GM12873 (cell line): ENCODE measurements at regions not wholly inside any gene's neighbourhood (a gene's known extent, or its start where the extent isn't known, plus 50 kb on each side); places are given as distances from the start of the nearest gene placed in this dataset.

ENCODE experiments used
- TF ChIP-seq, protein P1 (sequence below): IDR thresholded peaks from 2 replicates; pipeline ENCODE4 v1.5.1; 2012; ENCODE audit warnings: low read depth, mild to moderate bottlenecking, moderate library complexity, low read length, control low read depth; ENCODE audit not compliant: insufficient read depth; ENCODE audit errors: missing control alignments

DNA sequence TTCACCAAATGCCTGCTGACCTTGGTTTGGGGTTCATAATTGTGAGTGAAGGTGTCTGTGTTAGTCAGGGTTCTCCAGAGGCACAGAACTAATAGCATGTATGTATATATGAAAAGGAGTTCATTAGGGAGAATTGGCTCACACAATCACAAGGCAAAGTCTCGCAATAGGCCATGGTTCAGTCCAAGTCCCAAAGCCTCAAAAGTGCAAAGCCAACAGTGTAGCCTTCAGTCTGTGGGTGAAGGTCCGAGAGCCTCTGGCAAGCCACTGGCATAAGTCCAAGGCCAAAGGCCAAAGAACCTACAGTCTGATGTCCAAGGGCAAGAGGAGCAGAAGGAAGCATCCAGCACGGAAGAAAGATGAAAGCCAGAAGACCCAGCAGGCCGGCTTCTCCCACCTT, 257.6 kb upstream of the SHH start:
- TF ChIP-seq, protein P1, sequence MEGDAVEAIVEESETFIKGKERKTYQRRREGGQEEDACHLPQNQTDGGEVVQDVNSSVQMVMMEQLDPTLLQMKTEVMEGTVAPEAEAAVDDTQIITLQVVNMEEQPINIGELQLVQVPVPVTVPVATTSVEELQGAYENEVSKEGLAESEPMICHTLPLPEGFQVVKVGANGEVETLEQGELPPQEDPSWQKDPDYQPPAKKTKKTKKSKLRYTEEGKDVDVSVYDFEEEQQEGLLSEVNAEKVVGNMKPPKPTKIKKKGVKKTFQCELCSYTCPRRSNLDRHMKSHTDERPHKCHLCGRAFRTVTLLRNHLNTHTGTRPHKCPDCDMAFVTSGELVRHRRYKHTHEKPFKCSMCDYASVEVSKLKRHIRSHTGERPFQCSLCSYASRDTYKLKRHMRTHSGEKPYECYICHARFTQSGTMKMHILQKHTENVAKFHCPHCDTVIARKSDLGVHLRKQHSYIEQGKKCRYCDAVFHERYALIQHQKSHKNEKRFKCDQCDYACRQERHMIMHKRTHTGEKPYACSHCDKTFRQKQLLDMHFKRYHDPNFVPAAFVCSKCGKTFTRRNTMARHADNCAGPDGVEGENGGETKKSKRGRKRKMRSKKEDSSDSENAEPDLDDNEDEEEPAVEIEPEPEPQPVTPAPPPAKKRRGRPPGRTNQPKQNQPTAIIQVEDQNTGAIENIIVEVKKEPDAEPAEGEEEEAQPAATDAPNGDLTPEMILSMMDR, result no peak

- TF ChIP-seq, protein P1, result no peak
Measured at GRCh38 chr7:156067156-156067555, 254.9 kb upstream of the SHH start.

DNA sequence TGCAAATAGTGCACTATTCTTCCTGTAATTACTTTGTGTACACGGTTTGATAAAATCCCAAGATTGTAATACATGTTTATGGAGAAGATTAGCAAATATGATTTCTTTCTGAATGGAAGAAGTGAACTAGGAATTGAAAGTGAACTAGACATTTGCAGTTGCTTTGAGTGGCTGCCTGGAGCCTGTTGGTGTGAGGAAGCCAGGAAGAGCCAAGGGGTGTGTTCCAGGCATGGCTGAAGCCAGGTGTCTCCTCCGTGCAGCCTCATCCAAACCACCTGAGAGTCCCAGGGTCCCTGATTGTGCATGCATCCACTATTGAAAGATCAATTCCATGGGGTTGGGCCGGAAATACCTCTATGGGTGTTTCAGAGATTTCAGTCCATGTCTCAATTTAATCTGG, 253.1 kb upstream of the SHH start:
- TF ChIP-seq, protein P1, result no peak

- TF ChIP-seq, protein P1, result no peak
Measured at GRCh38 chr7:156064971-156065386, 252.7 kb upstream of the SHH start.

DNA sequence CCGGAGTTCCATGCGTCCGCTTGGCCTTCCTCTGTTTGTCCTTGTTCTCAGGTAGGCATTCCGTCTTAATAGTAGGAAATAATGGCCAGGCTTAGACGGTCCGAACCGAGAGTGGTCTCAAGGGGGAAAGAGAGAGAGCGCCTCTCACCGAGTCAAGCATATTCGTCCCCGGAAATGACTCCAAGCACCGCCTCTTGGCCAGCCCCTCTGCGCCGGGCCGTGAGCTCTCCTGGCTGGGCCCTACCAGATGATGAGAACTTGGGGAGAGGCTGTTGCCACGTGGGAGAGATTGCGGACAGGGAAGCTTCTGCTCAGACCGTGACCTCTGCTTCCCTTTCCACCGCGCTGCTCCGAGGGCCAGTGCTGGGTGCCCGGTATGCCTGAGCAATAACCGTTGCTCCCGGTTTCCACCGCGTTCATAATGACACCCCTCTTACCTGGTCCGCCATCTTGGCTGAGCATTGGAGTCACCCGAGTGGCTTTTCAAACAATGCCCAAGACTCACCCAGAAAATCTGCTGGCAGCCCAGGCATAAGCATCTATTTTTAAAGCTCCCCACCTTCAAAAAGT, 251.1 kb upstream of the SHH start:
- TF ChIP-seq, protein P1, result no peak

- TF ChIP-seq, protein P1, result no peak
Measured at GRCh38 chr7:156062286-156062685, 250.0 kb upstream of the SHH start.

DNA sequence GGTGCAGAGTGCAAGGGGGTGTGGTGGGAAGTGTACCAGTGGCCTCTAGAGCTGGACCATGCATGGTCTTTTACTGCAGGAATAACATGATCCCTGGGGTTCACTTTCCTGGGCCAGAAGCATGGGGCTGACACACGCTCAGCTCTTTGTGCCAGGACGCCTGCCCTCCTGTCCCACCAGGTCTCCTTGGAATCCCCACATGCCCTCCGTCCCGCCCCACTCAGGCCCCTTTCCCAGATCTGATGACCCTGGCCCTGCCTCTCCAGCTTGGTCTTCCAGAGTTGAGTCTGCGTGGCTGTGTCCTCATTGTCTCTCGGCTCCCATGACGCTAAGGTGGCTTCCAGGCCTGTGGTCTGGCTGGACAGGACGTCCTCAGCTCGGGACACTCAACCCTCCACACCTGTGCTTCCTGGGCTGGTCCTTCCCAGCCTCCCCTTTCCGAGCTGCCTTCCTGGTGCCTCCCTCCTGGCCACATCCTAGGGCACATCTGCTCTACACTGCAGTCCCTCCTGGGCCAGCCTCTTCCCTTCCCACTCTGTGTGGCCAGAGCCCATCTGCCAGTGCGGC, 249.5 kb upstream of the SHH start:
- TF ChIP-seq, protein P1, result no peak

- TF ChIP-seq, protein P1, result no peak
Measured at GRCh38 chr7:156060925-156061324, 248.7 kb upstream of the SHH start.
